Left ventricle myocardium superior (tissue), 1 donor: ENCODE measurements at regions not wholly inside any gene's neighbourhood (a gene's known extent, or its start where the extent isn't known, plus 50 kb on each side); places are given as distances from the start of the nearest gene placed in this dataset.
A peak's percentile ranks its signal among the peaks of the same experiment; 100 is the strongest.

Experiments
- ATAC-seq: fragments of 200-7000 bp; cut with Tn5 transposase; one replicate; pipeline ENCODE4 v1.9.1; 2020; ENCODE audit warnings: mild to moderate bottlenecking, moderate library complexity
- DNase-seq: peaks from one replicate; pipeline ENCODE4 v3.0.0-alpha.2; 2020
- intact Hi-C: fragments of 100-400 bp; cut with micrococcal nuclease; formaldehyde crosslinking; loops from one replicate; pipeline ENCODE4 v1.11.0; 2022
- donor health status: DM: no; HTN: yes; CAD: no; lungs with severe emphysema.

GRCh38 chr20:50294164-50295088 lies 103.8 kb downstream of the CEBPB start:
- DNase-seq (no peak), ATAC-seq (no peak)
- intact Hi-C loops, result no loop called here

- no peak for ATAC-seq
- intact Hi-C loops, result no loop called here
- no peak for DNase-seq
Observed at GRCh38 chr20:50295345-50295744, 104.7 kb downstream of the CEBPB start.

DNA sequence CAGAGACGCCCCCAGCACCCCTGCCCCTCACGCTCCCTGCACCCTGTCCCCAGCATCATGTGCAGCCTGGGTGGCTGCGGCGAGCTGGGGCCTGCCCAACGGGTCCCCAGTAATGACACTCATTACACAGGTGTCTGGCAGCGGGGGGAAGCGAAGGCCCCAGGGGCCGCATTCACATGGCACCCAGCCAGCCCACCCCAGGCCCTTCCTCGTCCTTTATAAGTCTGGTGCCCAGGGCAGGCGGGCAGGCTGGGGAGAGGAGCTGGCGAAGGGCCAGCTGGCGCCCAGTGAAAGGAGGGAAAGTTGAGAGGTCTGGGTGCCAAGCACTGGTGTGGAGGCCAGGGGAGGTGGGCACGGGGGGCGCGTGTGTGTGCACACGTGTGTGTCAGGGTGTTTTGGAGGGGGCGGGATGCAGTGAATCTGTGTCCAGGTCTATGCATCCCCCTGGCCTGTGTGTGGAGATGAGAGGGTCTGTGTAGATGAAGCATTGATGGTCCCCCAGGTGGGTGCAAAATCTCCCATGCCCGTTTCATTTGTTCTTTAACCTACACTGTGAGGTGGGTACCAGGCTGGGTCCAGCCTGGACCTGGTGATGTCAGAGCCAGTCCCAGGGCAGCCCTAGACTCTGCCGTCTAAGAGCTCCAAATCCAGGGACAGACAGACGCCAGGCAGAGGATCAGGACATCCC lies 105.3 kb downstream of the CEBPB start:
- DNase-seq (no peak), ATAC-seq (no peak)
- intact Hi-C loops, result no loop called here

DNA sequence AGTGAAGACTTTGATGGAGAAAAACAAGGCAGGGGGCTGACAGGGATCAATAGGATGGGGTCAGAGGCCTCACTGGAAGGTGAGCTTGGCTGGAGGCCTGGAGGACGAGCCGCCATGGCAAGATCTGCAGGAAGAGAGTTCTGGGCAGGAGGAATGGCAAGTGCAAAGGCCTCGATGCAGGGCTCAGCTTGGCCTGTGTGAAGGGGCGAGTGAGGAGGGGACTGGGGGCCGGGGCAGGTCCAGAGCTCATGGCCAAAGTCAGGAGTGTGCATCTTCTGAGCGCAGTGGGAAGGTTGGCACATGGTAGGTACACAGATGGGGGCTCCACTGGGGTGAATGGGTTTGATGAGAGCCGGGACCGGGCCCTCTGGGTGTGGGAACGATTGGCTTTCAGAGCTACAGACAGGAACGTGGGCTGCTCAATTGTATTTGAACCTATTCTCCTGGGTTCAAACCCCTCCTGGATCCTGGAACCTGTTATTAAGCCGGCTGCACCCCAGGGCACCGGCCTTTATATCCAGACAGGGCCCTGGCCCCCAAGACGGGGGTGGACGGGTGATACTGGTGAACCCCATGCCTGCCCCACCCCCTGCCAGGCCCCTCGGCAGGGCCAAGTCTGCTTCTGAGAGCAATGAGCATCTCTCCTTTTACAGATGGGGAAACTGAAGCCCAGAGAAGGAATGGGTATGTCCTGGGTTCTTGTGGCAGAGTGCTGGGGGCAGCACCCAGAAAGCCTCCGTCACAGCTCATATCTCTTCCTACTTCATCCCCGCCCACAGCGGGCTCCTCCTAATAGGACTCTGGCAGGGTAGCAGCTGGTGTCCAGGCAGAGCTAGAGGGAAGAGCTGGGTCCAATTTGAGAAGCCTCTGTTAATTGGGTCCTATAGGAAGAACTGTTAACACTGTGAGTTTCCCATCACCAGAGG lies 106.1 kb downstream of the CEBPB start:
- DNase-seq, result peak; percentile 68
- peak; percentile 29 for ATAC-seq
- intact Hi-C loops, result no loop called here

DNA sequence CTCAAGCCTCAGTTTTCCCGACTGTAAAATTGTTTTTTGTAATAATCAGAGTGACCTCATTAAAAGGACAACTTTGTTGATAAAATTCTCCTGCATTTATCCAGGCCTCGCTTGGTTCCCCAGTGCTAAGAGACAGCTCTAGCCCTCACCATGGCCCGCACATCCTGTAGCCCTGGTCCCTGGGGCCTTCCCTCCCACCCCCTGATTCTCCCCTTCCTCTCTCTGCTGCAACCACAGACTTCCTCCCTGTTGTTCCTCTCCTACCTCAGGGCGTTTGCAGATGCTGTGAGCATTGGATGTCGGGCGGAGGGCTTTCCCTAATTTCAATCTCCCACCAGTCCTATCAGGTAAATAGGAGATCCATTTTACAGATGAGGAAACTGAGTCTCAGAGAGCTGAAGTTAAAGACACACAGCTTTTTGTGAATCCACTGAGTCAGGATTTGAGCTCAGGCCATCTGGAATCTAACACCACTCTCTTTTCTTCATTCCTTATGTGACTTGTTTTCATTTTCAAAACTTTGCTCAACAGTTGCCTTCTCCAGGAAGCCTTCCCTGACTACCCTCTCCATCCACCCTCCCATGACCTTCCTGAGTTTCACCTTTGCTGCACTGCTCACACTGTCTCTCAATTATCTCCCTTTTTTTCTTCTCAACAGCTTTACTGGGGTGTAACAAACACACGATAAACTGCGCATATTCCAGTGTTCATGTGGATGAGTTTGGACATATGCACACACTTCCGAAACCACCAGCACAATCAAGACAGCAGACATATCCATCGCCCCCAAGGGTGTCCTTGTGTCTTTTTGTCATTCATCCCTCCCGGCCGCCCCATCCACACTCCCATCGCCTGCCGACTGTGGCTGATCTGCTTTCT lies 107.1 kb downstream of the CEBPB start:
- ATAC-seq (no peak), DNase-seq (no peak)
- intact Hi-C loops, result no loop called here

GRCh38 chr20:50298554-50299324 lies 108.1 kb downstream of the CEBPB start:
- intact Hi-C loops, result no loop called here
- no peak for ATAC-seq
- no peak for DNase-seq

DNA sequence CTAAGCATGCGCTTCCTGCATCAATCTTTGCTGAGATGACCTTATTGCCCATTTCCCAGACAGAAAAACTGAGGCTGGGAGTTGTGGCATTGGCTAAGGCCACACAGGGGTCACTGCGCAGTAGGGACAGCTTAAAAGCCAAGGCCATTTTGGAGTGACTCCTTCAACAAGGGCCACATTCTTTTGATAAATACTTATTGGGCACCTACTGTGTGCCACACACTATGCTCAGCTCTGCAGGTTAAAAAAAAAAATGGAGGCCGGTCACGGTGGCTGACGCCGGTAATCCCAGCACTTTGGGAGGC lies 108.6 kb downstream of the CEBPB start:
- ATAC-seq, result no peak
- intact Hi-C loops, result no loop called here
- no peak for DNase-seq

- DNase-seq, result no peak
- intact Hi-C loops, result no loop called here
- no peak for ATAC-seq
Observed at GRCh38 chr20:50301165-50301564, 110.5 kb downstream of the CEBPB start.

GRCh38 chr20:50301712-50302111 lies 111.1 kb downstream of the CEBPB start:
- intact Hi-C loops, result no loop called here
- DNase-seq, result no peak

GRCh38 chr20:50302341-50303057 lies 111.9 kb downstream of the CEBPB start:
- no peak for DNase-seq
- intact Hi-C loops, result no loop called here

More at GRCh38 chr20:50301712-50302111, 111.1 kb downstream of the CEBPB start:
- ATAC-seq, result no peak

GRCh38 chr20:50303573-50304500 lies 113.2 kb downstream of the CEBPB start:
- peak; percentile 90 for DNase-seq
- ATAC-seq, result peak; percentile 18
- intact Hi-C loops, result no loop called here

More at GRCh38 chr20:50302341-50303057, 111.9 kb downstream of the CEBPB start:
- no peak for ATAC-seq

DNA sequence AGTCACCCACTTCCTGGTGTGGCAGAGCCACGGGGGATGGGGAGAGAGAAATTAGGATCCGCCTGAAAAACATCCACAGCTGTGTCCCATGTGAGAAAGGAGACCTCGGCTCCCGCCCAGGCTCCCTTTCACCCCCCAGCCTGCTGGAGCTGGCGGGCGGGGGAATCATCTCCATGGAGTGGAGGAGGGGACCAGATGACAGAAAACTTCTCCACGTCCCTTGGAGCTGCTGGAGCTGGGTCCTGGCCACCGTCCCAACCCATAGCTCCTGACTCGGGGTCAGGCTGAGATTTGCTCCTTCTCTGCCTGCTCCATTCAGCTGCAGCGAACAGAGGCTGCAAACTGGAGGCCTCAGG lies 113.8 kb downstream of the CEBPB start:
- intact Hi-C loops, result no loop called here
- DNase-seq, result peak; percentile 86
- peak; percentile 64 for ATAC-seq

- intact Hi-C loops, result no loop called here
- DNase-seq, result peak; percentile 93
- ATAC-seq, result peak; percentile 78
Observed at GRCh38 chr20:50304923-50305635, 114.4 kb downstream of the CEBPB start.

DNA sequence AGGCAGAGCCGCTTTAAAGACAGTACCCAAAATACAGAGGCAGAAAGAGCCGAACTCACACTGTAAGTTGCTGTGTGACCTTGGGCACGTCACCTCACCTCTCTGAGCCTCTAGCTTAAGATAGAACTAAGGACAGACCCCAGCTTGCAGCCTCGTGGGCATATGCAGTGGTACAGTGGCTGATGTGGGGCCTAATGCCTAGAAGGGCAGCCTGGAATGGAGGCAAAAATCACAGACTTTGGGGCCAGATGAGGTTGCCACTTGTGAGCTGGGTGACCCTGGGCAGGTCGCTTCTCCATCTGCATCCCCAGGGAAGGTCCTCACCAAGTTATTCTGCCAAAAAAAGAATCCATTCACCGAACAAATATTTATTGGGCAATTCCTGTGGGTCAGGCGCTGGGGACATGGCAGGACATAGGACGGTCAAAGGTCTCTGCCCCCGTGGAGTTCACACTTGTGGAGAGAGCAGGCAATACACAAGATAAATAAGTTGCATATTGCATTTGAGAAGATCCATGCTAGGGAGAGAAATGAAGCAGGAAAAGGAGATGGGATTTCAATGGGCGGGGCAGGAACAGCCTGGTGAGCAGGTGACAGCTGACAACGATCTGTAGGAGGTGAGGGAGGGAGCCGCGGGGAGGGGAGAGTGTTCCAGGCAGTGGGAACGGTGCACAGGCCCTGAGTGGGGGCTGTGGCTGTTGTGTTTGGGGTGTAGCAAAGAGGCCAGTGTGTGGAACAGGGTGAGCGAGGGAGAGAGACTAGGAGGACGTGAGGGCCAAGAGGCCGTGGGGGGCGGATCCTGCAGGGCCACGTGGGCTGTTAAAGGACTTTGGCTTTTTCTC lies 115.2 kb downstream of the CEBPB start:
- DNase-seq (peak; percentile 46), ATAC-seq (no peak)
- intact Hi-C loops, result no loop called here
